HG02763 (cell line): ENCODE measurements at regions not wholly inside any gene's neighbourhood (a gene's known extent, or its start where the extent isn't known, plus 50 kb on each side); places are given as distances from the start of the nearest gene placed in this dataset.
"Not testable (repeated sequence)": the region's sequence is repeated elsewhere in the genome, so short reads cannot be mapped to it uniquely, and the experiment has no call there.

Experiments used
- ATAC-seq: cut with Tn5 transposase; IDR thresholded peaks from one replicate; pipeline ENCODE4 v1.9.1; 2021; ENCODE audit warnings: mild to moderate bottlenecking, moderate library complexity; ENCODE audit not compliant: unreplicated experiment

DNA sequence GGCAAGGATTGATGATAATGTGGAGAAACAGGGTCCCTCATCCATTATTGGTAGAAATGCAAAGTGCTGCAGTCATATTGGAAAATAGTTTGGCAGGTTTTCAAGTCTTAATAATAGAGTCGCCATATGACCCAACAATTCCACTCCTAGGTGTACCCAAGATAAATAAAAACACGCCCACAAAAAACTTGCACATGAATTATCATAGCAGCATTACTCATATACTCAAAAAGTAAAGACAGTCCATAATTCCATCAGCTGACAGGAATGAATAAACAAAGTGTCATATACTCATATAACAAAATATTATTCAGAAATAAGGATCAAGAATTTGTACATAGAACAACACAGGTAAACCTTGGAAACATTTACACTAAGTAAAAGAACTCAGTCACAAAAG, 242.9 kb upstream of the FTMT start:
- no peak for ATAC-seq

DNA sequence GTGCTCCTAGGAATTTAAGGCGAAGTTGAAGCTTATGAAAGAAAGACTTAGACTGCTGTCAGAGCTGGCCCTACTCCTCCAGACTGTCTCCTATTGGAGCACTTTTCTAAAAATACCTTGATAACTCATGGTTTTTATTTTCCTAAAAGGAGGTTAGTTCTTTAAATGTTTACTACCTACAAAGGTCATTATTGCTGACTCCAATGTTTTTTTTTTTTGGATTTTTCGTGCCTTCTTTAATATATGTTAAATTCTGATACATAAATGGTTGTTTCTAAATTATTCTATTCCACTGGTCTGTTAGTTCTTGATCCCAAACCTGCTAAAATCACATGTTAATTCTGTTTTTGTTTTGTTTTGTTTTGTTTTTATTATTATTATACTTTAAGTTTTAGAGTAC, 227.6 kb upstream of the FTMT start:
- no peak for ATAC-seq

- ATAC-seq: no peak
Measured at GRCh38 chr5:121628783-121629182, 222.9 kb upstream of the FTMT start.

DNA sequence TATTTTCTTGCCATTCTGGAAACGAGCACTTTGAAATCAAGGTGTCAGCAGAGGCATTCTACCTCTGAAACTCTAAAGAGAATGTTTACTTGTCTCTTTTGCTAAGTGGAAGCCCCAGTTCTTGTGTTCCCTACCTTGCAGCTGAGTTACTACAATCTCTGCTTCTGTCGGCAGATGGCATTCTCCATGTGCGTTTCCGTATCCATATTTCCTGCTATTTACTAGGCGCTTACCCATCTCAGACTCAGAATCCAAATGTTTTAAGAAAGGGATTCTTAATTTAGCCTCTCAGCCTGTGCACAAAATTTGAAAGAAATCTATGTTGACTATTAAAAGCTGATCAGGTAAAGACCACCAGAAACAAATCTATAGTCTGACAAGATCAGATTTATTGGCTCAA, 221.3 kb upstream of the FTMT start:
- no peak for ATAC-seq

DNA sequence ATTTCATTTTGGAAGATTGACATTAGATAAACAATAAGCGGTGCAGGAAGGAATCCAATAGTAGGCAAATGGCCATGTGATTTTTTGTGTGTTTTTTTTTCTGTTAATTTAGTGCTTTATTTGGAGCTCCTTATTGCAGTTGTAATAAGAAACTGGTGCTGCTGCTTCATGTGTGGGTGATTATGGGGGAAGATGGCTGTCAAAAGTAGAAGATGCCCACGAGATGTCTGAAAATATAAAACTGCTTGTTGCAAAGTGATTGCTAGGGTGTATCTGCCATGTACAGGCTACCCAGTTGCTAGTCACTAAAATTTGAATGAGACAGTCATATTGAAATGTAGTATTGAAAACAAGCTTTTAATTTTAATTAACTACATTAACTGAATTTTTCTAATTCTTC, 216.7 kb upstream of the FTMT start:
- no peak for ATAC-seq

DNA sequence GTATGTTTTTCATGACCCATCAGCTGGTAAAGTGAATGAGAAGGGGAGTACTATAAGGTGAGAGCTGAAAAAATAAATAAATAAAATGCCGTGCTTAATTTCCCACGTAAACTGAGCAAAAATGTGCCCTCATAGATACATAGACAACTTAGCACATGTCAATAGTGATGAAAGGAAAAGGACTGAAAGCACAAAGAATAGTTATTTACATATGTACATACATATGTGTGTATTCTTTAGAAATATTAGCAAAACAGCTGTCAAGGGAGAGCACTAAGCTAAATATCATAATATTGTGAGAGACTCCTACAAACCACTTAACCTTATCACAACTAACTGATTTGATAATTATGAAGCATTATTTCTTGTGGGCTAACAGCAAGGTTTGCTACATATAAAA, 213.6 kb upstream of the FTMT start:
- ATAC-seq: no peak

DNA sequence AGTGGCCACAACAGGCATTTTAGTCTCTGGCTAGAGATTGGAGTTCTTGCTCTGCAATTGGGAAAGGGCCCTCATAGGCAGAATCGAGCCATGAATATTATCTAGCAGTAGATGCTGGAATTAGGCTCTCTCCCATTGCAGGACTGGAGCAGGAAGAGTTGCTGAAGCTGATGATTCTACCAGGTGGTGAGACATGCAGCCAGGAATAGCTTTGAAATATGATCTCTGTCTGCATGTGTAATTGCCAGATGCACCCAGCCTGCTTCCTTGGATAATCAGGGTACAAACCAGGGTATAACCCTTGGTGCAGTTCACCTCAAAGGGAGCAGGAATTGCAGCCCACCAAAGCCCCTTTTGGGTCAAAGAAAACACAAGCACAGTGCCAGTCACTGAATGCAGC, 211.4 kb upstream of the FTMT start:
- ATAC-seq: no peak

DNA sequence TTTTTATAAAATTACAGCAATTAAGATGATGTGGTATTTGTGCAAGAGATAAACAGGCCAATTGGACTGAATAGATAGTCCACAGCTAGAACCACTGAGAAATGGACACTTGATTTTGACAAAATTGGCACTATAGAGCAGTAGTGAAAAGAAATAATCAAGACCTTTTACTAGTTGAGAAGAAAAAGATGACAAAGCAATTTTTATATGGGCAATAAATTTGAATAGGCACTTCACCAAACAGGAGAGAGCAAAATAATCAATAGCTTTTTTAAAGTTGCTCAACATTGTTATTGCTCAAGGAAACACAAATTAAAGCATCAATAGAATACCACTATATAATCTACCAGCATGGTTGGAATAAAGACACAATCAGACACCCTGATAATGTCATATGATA, 193.5 kb upstream of the FTMT start:
- no peak for ATAC-seq

DNA sequence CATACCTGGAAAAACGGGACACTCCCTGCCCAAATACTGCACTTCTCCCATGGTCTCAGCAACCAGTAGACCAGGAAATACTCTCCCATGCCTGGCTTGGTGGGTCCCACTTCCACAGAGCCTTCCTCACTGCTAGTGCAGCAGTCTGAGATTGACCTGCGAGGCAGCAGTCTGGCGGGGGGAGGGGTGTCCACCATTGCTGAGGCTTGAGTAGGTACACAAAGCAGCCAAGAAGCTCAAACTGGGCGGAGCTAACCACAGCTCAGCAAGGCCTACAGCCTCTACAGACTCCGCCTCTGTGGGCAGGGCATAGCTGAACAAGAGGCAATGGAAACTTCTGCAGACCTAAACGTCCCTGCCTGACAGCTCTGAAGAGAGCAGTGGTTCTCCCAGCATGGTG, 191.5 kb upstream of the FTMT start:
- no peak for ATAC-seq

DNA sequence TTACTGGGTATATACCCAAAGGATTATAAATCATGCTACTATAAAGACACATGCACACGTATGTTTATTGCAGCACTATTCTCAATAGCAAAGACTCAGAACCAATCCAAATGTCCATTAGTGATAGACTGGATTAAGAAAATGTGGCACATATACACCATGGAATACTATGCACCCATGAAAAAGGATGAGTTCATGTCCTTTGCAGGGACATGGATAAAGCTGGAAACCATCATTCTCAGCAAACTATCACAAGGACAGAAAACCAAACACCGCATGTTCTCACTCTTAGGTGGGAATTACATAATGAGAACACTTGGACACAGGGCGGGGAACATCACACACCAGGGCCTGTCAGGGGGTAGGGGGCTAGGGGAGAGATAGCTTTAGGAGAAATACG, 186.1 kb upstream of the FTMT start:
- ATAC-seq: not testable (repeated sequence)

GRCh38 chr5:121667292-121667691, 184.4 kb upstream of the FTMT start:
- no peak for ATAC-seq

DNA sequence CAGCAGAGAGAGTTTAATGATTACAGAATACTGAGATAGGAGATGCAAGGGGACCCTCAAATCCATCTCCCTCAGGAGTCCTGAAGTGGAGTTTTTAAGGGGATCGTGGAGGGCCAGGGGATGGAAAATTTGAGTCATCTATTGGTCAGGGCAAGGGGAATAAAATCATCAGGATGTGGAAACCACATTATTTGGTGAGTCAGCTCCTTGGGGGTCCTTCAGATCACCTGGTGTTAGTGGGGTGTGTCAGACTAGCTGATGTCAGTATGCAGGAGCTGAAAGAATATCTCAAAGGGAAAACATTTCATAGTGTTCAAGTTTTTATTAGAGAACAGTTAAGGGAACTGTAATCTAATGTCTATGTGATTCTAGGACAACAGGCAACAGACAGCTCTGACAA, 183.0 kb upstream of the FTMT start:
- ATAC-seq: no peak

- no peak for ATAC-seq
Measured at GRCh38 chr5:121671624-121672023, 180.1 kb upstream of the FTMT start.

GRCh38 chr5:121675924-121676323, 175.8 kb upstream of the FTMT start:
- no peak for ATAC-seq

GRCh38 chr5:121681229-121681855, 170.3 kb upstream of the FTMT start:
- ATAC-seq: no peak

GRCh38 chr5:121688126-121688525, 163.6 kb upstream of the FTMT start:
- no peak for ATAC-seq

- ATAC-seq: no peak
Measured at GRCh38 chr5:121688781-121689180, 162.9 kb upstream of the FTMT start.

GRCh38 chr5:121691478-121691877, 160.2 kb upstream of the FTMT start:
- ATAC-seq: no peak

- no peak for ATAC-seq
Measured at GRCh38 chr5:121692158-121692557, 159.5 kb upstream of the FTMT start.

- no peak for ATAC-seq
Measured at GRCh38 chr5:121693864-121694263, 157.8 kb upstream of the FTMT start.

DNA sequence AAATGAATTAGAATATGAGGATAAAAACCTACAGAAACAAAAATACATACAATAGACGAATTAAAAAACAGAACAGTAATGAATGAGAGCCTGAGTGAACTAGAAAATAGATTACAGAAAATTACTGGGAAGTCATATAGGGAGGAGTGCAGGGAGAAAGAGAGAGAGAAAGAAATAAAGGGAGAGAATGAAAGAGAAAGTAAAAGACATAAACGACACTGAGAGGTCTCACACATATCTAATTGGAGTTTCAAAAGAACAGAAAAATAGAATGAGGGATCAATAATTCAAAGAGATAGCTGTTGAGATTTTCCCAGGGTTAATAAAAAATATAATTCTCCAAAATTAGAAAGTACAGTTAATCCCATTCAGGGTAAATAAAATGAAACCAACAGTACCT, 156.4 kb upstream of the FTMT start:
- no peak for ATAC-seq

GRCh38 chr5:121698690-121699089, 153.0 kb upstream of the FTMT start:
- ATAC-seq: no peak

DNA sequence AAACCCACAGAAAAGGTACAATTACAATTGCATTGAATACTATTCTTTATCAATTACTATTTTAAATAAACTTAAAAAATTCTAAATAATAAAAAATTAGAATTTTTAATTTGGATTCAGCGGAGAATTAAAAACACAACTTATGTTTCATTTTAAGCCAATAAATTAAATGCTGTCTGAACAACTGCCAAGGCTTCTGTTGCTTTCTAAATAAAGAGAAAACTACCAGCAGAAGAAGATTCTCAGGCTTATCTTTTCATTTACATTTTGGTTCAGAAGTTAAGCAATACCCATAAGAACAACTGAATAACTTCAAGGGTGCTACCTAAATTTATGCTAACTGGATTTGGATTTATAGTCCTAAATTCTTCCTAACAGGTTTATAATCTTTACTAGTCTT, 150.0 kb upstream of the FTMT start:
- ATAC-seq: no peak

DNA sequence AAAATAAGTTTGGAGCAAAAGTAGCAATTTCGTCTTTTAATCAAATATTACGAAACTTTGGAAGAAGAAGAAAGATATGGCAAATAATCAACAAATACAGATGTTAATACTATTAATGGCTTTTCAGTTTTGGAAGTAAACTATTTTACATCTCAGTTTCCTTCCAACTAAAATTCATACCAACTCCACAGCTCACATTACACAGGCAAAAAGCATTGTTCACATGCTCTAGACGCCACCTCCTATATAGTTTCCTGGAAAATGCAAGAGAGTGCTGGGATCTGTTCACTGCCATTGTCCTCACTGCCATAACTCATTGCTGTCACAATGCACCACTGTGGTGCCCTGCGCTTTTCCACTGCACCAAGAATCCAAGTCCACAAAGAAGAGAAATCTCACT, 149.0 kb upstream of the FTMT start:
- ATAC-seq: no peak
